GM12892 (cell line): ENCODE measurements at regions not wholly inside any gene's neighbourhood (a gene's known extent, or its start where the extent isn't known, plus 50 kb on each side); places are given as distances from the start of the nearest gene placed in this dataset.

Source experiments
- POLR2A ChIP-seq: IDR thresholded peaks from 2 replicates; pipeline ENCODE4 v1.6.1; 2011; ENCODE audit warnings: low read depth, low read length, control low read depth
- POLR2AphosphoS5 ChIP-seq: IDR thresholded peaks from 2 replicates; pipeline ENCODE4 v1.6.1; 2011; ENCODE audit warnings: low read depth, low read length, control low read depth
- TAF1 ChIP-seq: IDR thresholded peaks from 2 replicates; pipeline ENCODE4 v1.6.1; 2011; ENCODE audit warnings: low read depth, mild to moderate bottlenecking, control low read depth, low read length, borderline replicate concordance

DNA sequence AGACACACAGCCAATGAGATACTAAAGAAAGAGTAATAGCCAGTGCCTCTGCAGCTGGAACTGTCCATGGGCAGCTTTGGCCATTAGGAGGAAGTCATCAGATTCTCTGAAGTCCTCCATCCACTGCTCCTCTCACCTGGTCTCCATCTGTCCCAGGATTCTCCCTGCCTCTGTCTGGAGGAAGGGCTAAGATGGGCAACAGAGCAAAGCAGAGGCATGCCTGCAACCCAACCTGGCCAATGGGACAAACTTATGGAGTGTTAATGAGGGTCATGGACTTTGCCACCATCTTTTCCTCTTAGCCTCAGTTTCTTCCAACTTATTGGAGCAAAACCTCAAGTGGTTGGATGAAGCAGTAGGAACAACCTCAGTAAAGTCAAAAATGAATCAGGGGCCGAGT, 91.5 kb upstream of the SIX3 start:
- no peak for TF ChIP-seq POLR2AphosphoS5
- TF ChIP-seq POLR2A, result no peak
- TF ChIP-seq TAF1, result no peak
